ENCODE measurements at regions not wholly inside any gene's neighbourhood (a gene's known extent, or its start where the extent isn't known, plus 50 kb on each side); places are given as distances from the start of the nearest gene placed in this dataset.

GRCh38 chr4:111773858-111774257 lies 371.4 kb upstream of the FAM241A start:
- no peak for DNase-seq

DNA sequence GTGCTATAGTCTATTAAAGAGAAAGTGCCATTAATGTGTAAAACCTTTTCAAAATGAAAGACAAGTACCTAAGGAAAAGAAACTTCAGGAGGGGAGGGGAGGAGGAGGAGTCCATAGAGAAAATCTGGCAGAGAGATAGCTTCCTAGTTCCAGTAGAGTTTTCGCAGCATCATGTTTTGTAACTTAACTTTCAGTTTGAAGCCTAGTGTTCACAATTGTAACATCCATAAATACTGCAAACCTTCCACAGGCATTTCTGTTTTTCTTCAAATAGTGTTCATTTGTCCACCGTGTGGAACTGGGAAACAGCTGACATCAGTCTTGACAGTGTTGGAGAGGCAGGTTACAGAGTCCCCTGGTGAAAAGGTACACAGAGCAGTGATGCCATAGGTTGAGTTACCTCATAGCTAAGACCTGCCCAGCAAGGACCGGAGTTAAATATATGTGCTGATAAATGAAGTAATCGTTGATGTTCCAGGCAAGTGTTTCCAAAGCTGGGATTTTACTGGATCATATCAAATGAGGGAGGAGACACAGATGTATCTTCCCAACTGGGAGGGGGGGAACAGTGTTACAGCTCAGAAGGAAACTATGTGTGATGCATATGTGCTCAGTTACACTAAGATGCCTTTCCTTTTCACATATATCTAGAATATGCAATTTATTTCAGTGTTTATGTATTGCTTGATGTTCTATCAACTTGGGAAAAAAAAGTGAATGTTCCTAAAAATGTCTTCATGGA lies 369.5 kb upstream of the FAM241A start:
- no peak for DNase-seq

DNA sequence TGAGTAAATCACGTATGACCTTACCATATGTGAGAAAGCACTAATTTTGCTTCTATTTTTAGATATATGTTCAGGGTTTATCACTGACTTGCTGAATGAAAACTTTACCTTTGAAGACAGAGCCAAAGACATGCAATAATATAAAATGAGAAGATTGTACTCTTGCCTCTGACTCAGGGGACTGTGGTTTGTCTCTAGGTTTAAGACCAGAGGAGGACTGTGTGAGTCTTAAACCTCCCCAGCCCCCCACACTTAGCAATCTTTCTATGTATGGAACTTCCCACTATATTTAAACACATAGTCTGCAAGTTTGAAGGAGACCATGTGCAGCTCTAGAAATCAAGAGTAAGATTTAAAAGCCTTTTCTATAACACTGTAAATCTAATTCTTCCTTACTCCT lies 368.7 kb upstream of the FAM241A start:
- no peak for DNase-seq

GRCh38 chr4:111778543-111778942 lies 366.7 kb upstream of the FAM241A start:
- no peak for DNase-seq

DNA sequence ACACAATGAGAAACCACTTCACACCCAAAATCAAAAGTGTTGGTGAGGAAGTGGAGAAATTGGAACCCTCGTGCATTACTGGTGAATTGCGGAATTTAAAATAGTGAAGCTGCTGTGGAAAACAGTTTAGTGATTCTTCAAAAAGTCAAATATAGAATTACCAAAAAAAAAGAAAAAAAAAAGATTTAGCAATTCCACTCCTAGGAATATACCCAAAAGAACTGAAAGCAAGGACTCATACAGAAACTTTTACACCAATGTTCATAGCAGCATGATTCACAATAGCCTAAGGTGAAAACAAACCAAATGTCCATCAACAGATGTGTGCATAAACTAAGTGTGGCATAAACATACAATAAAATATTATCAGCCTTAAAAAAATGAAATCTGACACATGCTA lies 364.3 kb upstream of the FAM241A start:
- DNase-seq, result no peak

DNA sequence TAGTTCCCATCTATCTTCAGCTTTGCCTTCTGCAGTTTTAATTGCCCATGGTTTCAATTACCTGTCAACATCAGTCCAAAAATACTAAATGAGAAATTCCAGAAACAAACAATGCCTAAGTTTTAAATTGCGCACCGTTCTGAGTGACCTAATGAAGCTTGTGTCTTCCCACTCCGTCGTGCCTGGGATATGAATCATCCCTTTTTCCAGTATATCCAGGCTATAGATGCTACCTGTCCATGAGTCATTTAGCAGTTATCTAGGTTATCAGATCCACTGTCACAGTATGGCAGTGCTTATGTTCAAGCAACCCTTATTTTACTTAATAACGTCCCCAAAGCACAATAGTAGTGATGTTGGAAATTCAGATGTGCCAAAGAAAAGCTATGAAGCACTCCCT lies 363.6 kb upstream of the FAM241A start:
- no peak for DNase-seq

GRCh38 chr4:111788099-111788498 lies 357.2 kb upstream of the FAM241A start:
- no peak for DNase-seq

- DNase-seq, result no peak
These were observed 355.2 kb upstream of the FAM241A start for GRCh38 chr4:111789901-111790640.

DNA sequence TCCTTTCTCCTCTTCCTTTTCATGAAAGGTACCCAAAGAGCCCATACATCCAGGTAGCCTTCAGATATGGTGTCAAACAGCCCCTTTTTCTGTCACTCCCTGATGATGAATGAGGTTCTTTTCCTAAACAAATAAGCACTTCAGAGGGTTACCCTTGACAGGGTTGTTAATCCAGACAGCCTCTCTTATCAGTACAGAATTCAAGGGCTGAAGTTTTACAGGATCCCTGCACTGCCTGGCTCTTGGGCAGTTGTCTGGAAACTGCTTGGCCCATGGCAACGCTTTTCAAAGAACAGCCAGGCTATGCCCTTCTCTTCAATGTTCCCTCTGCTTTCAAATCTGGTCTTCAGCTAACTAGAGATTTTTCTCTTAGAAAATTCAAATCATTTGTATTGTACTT lies 352.6 kb upstream of the FAM241A start:
- DNase-seq, result no peak

DNA sequence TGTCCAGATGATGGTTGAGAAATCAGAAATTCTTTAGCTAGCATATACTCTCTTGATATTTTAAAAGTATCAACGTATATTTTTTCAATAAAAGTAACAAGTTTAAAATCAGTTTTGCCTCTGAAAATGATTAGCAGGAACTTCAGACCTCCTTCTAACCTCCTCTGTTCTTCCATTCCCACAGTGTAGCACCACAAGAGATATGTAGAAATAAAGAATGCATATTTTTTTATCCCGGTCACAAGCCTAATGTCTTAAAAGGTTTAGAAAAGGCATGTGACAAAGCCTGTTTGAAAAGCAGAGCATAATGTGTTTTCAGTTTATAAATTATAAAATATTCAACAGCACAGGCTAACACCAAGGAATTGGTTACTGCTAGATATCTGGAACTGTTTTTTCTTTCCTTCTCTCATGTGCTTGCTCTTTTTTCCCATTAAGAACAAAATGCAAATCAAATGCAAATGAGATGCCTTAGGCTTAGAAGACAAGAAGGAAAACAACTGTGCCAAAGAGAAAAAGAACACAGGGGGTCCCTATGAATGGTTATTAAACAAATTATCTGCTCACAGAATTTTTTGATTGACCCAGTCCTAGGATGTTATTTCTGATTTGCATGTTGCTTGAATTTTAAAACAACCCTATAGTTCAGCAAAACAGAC lies 351.7 kb upstream of the FAM241A start:
- DNase-seq, result no peak

DNA sequence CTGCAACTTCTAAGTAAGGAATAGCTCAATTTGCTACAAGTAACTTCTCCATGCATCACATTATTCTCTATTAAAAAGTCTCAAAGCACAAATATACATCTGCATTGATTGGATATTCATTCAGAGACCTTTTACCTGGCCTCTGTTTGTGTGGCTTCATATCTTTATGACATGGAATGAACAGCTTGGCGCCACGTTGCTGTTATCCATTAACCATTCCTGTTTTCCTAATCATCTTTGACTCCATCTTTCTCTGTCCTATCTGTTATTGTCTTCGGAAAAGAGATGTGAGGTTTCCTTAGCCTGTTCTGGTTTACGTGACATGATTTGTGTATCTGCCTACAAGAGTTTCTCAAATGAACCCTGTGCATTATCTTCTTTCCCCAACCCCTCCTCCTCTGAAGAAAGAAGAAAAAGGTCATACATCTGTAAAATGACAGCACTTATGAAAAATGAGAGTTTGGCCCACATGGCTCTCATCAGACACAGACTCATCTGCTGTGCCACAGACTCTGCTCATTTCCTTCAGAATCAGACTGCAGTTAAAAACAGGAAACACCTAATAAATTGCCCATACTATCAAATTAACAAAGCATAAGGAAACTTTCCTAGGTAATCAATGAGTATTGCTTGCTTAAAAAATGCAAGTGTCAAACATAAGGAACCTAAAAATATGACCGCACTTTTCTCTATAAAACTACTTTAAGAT lies 347.6 kb upstream of the FAM241A start:
- DNase-seq, result no peak

GRCh38 chr4:111798840-111799239 lies 346.4 kb upstream of the FAM241A start:
- DNase-seq, result no peak

GRCh38 chr4:111800551-111800950 lies 344.7 kb upstream of the FAM241A start:
- DNase-seq, result no peak

DNA sequence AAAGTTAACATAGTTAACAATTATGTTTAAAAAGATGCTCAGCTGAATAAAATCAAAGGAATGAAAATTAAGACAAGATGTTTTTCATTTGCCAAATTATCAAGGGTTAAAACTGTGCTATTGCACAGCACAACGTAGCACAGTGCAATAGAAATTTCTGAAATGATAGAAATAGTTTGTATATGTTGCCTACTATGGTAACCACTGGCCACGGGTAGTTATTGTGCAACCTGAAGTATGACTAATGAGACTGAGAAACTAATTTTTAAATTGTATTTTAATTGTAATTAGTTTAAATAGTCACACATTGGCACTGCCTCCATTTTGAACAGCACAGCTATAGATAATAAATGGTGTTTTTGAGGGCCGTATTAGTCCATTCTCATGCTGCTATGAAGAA lies 343.1 kb upstream of the FAM241A start:
- DNase-seq, result no peak

- no peak for DNase-seq
These were observed 338.9 kb upstream of the FAM241A start for GRCh38 chr4:111806331-111806730.

GRCh38 chr4:111807576-111807975 lies 337.7 kb upstream of the FAM241A start:
- no peak for DNase-seq

DNA sequence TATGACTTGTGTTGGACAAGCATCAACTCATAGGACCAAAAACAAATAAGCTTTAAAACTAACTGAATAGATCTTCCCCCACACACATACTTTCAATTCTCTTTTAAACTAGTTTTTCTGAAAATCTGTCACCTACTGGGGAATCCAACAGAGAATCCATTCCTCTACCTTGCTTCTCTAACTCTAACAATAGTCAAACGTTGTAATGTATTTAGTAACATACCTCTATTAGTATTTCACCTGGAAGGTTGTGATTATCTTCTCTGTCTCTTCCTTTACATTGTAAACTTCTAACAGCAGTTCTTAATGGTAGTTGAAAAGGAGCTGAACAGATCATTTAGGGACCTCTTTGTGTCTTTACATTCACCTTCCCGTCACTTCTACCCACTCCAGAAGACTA lies 337.1 kb upstream of the FAM241A start:
- no peak for DNase-seq

DNA sequence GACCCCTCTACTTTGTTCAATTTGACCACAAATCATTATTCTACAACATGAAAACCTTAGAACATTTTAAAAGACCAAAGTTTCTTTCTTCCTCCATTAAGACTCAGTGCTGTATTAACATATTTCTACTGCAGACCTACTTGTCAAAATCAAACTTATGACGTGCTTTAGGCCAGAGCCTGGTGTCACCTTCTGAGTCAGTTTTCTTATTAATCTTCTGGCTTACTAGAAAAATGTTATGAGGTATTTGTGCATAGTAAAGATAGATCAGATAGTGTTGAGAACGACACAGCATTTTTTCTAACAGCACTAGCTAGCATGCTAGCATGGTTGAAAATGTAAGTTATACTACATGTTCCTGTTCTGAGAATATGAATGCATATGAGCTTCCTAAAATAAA lies 333.6 kb upstream of the FAM241A start:
- no peak for DNase-seq

DNA sequence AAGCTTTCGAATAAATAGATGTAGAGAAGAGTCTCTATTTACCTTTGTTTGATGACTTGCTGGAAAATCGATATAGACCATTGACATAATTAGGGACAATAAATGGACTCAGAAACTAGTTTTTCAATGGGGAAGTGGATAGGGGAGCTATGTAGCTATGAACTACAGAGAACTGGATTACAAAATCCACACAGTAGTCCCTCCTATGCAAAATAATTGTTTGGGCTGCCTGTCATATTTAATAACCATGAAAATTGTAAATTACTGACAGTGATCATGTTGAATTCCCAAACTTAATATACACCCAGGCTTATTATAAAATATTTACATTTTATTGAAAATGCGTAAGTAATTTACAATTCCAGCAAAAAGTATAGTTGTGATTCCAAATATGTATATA lies 333.1 kb upstream of the FAM241A start:
- DNase-seq, result no peak

- no peak for DNase-seq
These were observed 332.5 kb upstream of the FAM241A start for GRCh38 chr4:111812760-111813159.

GRCh38 chr4:111813555-111814140 lies 331.6 kb upstream of the FAM241A start:
- DNase-seq, result no peak

DNA sequence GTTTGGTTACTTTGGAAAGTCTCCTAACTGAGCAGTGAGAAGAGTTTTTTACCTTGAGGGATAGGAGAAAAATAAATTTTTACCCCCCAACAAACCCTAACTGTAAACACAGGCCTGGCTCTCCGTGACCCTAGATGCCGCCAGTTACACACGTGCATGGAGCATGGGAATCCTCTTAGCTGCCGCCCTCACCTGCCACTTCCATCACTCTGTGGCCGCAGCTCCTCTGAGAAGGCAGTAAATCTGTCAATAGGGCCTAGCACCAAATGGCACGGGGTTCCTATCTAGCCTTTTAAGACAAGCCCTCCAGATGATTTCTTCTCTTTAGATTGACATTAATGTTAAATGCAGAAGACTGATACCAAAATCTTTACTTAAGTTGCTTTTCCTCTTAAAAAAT lies 330.3 kb upstream of the FAM241A start:
- no peak for DNase-seq

DNA sequence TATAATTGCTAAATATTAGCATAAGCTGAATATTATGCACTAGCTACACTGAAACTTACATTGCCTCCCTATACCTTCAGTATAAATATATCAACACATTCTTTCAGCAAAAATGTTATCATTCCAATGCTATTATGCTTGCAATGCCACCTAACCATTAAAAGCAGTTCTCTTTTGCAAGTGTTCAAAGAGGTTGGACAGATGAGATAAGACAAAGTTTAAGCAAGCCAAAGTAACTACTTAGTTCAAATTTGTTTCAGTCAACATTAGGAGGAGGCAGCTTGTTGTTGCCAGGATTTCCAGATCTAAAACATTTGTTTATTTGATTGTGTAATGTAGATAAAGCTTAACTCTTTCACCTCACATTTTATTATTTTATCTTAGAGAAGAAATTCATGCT lies 323.9 kb upstream of the FAM241A start:
- DNase-seq, result no peak

Measured in activated CD4-positive, alpha-beta T cell treated with anti-CD3 and anti-CD28 coated beads, Interleukin-2, amount 50 U/mL, for 16 hours (primary cell).